Sigmoid colon (tissue), 6 donors: ENCODE measurements at regions not wholly inside any gene's neighbourhood (a gene's known extent, or its start where the extent isn't known, plus 50 kb on each side); places are given as distances from the start of the nearest gene placed in this dataset.

Experiments used
- DNase-seq: peaks from one replicate; pipeline ENCODE4 v3.0.0-alpha.2; 2019
- H3K27ac ChIP-seq, 4 donors: fragments of 200-600 bp; sonication (generic); one replicate each; pipeline ENCODE4 v1.5.1; 2016 to 2019; ENCODE audit warnings: mild to moderate bottlenecking in 1 of 4
- H3K27me3 ChIP-seq, 3 donors: fragments of 200-600 bp; sonication (generic); one replicate each; pipeline ENCODE4 v1.5.1; 2019; ENCODE audit warnings: mild to moderate bottlenecking in 1 of 3
- H3K36me3 ChIP-seq, 4 donors: fragments of 200-600 bp; sonication (generic); one replicate each; pipeline ENCODE4 v1.5.1; 2016 to 2019
- H3K4me1 ChIP-seq, 4 donors: fragments of 200-600 bp; sonication (generic); one replicate each; pipeline ENCODE4 v1.5.1; 2017 to 2019
- H3K4me3 ChIP-seq, 4 donors: fragments of 200-600 bp; sonication (generic); one replicate each; pipeline ENCODE4 v1.5.1; 2017 to 2019; ENCODE audit warnings: mild to moderate bottlenecking in 2 of 4, moderate library complexity in 1 of 4
- H3K9me3 ChIP-seq, 4 donors: fragments of 200-600 bp in 3 of 4; sonication (generic) in 3 of 4; one replicate each; pipeline versions ENCODE4 v1.5.1 to v1.6.1; 2013 to 2019
- CTCF ChIP-seq, 4 experiments: fragments of 450-650 bp in 3 of 4; fragments of 200-600 bp in 1 of 4; IDR thresholded peaks; one replicate each; pipeline ENCODE4 v1.5.1; 2016 to 2019; ENCODE audit warnings: antibody characterized with exemption in 4 of 4, mild to moderate bottlenecking in 3 of 4, moderate library complexity in 2 of 4
- EP300 ChIP-seq, 4 donors: sonication (generic); formaldehyde crosslinking; IDR thresholded peaks; one replicate each; pipeline ENCODE4 v1.6.1; 2017; ENCODE audit warnings: antibody characterized with exemption in 4 of 4
- POLR2A ChIP-seq, 2 donors: fragments of 450-650 bp; IDR thresholded peaks; one replicate each; pipeline ENCODE4 v1.6.1; 2016; ENCODE audit warnings: antibody characterized with exemption in 2 of 2, mild to moderate bottlenecking in 2 of 2, moderate library complexity in 2 of 2
- POLR2AphosphoS5 ChIP-seq, 4 donors: sonication (generic); formaldehyde crosslinking; IDR thresholded peaks; one replicate each; pipeline ENCODE4 v1.6.1; 2017; ENCODE audit warnings: antibody characterized with exemption in 4 of 4
- WGBS, 2 donors: extraction: QIAGEN DNeasy Blood & Tissue Kit; methylation state at CpG; one replicate each; pipeline ENCODE4 v1.1.7; 2013; 5-methylcytosine and 5-hydroxymethylcytosine counted together
- intact Hi-C: fragments of 100-400 bp; cut with DNase I; formaldehyde crosslinking; loops from one replicate; pipeline ENCODE4 v1.15.1; 2023
- donor health status: healthy with polysubstance abuse.
- donor health status: healthy.

DNA sequence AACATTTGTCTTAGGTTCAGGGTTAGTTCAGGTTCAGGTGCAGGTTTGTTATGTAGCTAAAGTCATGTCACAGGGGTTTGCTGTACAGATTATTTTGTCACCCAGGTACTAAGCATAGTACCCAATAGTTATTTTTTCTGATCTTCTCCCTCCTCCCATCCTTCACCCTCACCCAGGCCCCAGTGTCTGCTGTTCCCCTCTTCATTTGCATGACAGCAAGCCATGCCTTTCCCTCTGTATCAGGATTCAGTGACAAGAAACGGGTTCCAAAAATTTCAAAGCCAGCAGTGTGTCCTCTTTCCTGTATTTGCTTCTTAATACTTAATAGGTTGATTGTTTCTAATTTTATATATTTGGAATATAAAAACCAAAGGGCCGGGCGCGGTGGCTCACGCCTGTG lies 330.8 kb upstream of the SGCD start:
- Histone ChIP-seq H3K9me3 (no peaks in the 10 kb centered on the region), H3K4me3 (no peak overlapping the region), H3K4me1 (no peaks in the 10 kb centered on the region), H3K27me3 (no peaks in the 10 kb centered on the region), H3K27ac (no peak overlapping the region), H3K36me3 (no peaks in the 10 kb centered on the region)
- intact Hi-C loops: no loop called here
- DNase-seq: no peak
- TF ChIP-seq POLR2AphosphoS5 (IDR thresholded peaks at IDR 0.05) (no peak), POLR2A (IDR thresholded peaks at IDR 0.05) (no peak), CTCF (IDR thresholded peaks at IDR 0.05) (no peak), EP300 (IDR thresholded peaks at IDR 0.05) (no peak)
- 90 to 92% methylated on average over 5 of the region's 5 CpGs for WGBS, 2 donors

DNA sequence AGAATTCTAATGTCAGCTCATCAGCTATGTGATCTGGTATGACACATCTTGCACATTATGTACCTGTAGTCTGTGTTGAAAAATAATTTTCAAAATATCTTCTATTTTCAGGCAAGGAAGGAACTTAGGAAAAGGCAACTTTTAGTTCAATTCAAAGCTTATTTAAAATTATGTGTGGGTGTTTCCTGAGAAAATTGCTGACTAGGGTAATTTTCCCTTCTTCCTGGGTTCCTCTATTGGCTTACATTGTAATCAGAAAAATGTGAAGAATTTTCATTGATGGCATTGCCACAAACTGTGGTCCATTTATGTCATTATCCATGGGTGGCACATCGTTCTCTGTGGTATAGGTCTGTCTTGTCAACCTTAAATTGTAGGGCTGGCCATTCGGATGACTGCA lies 328.7 kb upstream of the SGCD start:
- Histone ChIP-seq H3K9me3 (no peaks in the 10 kb centered on the region), H3K4me1 (no peaks in the 10 kb centered on the region), H3K27me3 (no peaks in the 10 kb centered on the region), H3K4me3 (no peak overlapping the region), H3K27ac (no peak overlapping the region), H3K36me3 (no peaks in the 10 kb centered on the region)
- no peak for DNase-seq
- TF ChIP-seq POLR2AphosphoS5 (IDR thresholded peaks at IDR 0.05) (no peak), CTCF (IDR thresholded peaks at IDR 0.05) (no peak), EP300 (IDR thresholded peaks at IDR 0.05) (no peak), POLR2A (IDR thresholded peaks at IDR 0.05) (no peak)
- WGBS, 2 donors: 80 to 84% methylated on average over 2 of the region's 2 CpGs
- intact Hi-C loops: no loop called here

DNA sequence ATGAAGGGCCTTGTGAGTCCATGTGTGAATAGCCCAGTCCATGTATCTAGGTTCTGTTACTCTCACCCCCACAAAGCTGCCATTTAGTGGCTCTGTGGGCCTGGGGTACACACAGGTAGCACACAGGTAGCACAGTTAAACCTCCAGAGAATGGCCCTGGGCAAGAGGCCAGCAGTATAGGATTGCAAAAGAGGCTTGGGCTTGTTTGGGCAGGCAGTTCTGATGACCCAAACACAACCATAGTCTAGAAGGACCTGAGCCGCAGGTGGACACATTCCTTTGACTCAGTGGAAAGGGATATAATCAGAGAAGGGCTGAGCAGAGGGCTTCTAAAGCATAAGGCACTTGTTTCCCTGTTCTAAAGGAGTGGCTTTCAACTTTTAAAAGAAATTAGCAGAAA lies 326.8 kb upstream of the SGCD start:
- WGBS, 2 donors: 86 to 91% methylated on average over 1 of the region's 1 CpG
- no peaks in the 10 kb centered on the region for H3K27me3 ChIP-seq
- no peak overlapping the region for H3K27ac ChIP-seq
- no peaks in the 10 kb centered on the region for H3K36me3 ChIP-seq
- intact Hi-C loops: no loop called here
- H3K4me3 ChIP-seq: no peak overlapping the region
- no peak for DNase-seq
- H3K4me1 ChIP-seq: no peaks in the 10 kb centered on the region
- no peaks in the 10 kb centered on the region for H3K9me3 ChIP-seq
- TF ChIP-seq EP300 (IDR thresholded peaks at IDR 0.05) (no peak), POLR2A (IDR thresholded peaks at IDR 0.05) (no peak), POLR2AphosphoS5 (IDR thresholded peaks at IDR 0.05) (no peak), CTCF (IDR thresholded peaks at IDR 0.05) (no peak)

GRCh38 chr5:156004754-156005153 lies 322.2 kb upstream of the SGCD start:
- no peak overlapping the region for H3K27ac ChIP-seq
- TF ChIP-seq POLR2AphosphoS5 (IDR thresholded peaks at IDR 0.05): no peak
- TF ChIP-seq EP300 (IDR thresholded peaks at IDR 0.05): no peak
- no peak for TF ChIP-seq CTCF (IDR thresholded peaks at IDR 0.05)
- TF ChIP-seq POLR2A (IDR thresholded peaks at IDR 0.05): no peak
- H3K27me3 ChIP-seq: no peaks in the 10 kb centered on the region
- no peak overlapping the region for H3K4me3 ChIP-seq
- no peaks in the 10 kb centered on the region for H3K4me1 ChIP-seq
- H3K9me3 ChIP-seq: no peaks in the 10 kb centered on the region
- H3K36me3 ChIP-seq: no peaks in the 10 kb centered on the region
- intact Hi-C loops: no loop called here
- no peak for DNase-seq
- 73 to 74% methylated on average over 6 of the region's 6 CpGs for WGBS, 2 donors

DNA sequence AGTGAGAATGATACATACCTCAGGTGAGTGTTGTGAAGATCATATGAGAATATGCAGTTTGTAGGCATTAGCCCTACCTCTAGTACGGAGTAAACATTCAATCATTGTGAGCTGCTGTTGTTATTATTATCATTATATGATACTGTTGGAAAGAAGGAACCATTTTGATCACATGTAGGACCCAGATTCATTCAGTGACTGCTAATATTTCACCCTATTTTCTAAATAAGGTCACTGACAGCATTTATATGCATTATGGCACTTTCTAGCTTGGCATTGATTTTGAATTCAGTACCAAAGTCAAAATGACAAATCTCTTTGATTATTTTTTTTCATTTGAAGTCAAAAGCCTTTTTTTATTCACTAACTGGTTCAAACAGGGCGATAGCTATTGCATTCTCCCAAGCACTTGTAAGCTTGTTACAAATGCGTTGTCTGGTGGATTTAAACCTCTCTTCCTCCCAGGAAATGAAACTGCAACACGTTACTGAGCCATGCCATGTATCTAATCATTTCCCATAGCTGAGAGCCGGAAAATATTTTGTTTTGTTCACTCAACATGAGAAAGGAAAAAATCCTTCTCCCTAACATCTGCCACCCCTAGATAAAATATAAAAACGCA lies 320.8 kb upstream of the SGCD start:
- no peak overlapping the region for H3K27ac ChIP-seq
- H3K27me3 ChIP-seq: no peaks in the 10 kb centered on the region
- DNase-seq: no peak
- 82 to 84% methylated on average over 6 of the region's 6 CpGs for WGBS, 2 donors
- no peaks in the 10 kb centered on the region for H3K36me3 ChIP-seq
- no peak overlapping the region for H3K4me3 ChIP-seq
- no peak for TF ChIP-seq POLR2AphosphoS5 (IDR thresholded peaks at IDR 0.05)
- no peak for TF ChIP-seq CTCF (IDR thresholded peaks at IDR 0.05)
- TF ChIP-seq EP300 (IDR thresholded peaks at IDR 0.05): no peak
- no peak for TF ChIP-seq POLR2A (IDR thresholded peaks at IDR 0.05)
- H3K4me1 ChIP-seq: no peaks in the 10 kb centered on the region
- intact Hi-C loops: no loop called here
- H3K9me3 ChIP-seq: no peaks in the 10 kb centered on the region
